ENCODE measurements at regions not wholly inside any gene's neighbourhood (a gene's known extent, or its start where the extent isn't known, plus 50 kb on each side); places are given as distances from the start of the nearest gene placed in this dataset.

DNA sequence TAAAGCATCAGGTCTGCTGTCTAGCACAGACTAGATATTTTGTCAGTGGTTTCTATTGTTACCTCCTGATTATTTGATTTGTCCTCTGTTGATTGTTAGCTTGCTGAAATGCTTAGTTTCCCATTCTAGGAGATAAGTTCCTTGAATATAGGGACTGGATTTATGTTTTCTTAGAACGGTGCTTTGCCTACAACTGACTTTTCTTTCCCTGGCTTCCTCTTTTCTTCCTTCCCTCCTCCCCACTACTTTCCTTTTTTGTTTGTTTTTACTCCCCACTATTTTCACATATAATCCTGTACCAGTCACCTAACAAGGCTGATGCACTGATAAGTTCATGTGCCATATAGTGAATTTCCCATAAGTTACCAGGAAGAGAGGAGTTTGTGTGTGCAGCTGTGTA is 58.5 kb upstream of the METAP2 start:
- H3K4me1 Mint-ChIP-seq, result 0 out of 2 replicates have a peak, but pooled peaks cover 3% of the 10 kb centered on the region
- no peak overlapping the region for H3K4me3 Mint-ChIP-seq
- no peak overlapping the region for H3K27ac Mint-ChIP-seq
- POLR2A ChIA-PET, result interaction anchor here (0.6 kb wide), 1 partner anchor 9 kb away, joined by 4 read pairs; no protein-coding TSS in a partner anchor
- H3K9me3 Mint-ChIP-seq, result 0 out of 2 replicates have a peak, but pooled peaks cover 4% of the 10 kb centered on the region
- CTCF ChIA-PET, result no interaction called here
- H3K36me3 Mint-ChIP-seq, result no peaks in the 10 kb centered on the region
- DNase-seq (ENCODE audit: low spot score) (no peak), ATAC-seq (no peak)
- TF ChIP-seq KAT7 (CRISPR knock-in tag; IDR thresholded peaks at IDR 0.05; ENCODE audit: borderline replicate concordance), result no peak
- TF ChIP-seq PRRX2 (CRISPR knock-in tag; IDR thresholded peaks at IDR 0.05), result no peak
- no peaks in the 10 kb centered on the region for H3K27me3 Mint-ChIP-seq (ENCODE audit: low read depth)

DNA sequence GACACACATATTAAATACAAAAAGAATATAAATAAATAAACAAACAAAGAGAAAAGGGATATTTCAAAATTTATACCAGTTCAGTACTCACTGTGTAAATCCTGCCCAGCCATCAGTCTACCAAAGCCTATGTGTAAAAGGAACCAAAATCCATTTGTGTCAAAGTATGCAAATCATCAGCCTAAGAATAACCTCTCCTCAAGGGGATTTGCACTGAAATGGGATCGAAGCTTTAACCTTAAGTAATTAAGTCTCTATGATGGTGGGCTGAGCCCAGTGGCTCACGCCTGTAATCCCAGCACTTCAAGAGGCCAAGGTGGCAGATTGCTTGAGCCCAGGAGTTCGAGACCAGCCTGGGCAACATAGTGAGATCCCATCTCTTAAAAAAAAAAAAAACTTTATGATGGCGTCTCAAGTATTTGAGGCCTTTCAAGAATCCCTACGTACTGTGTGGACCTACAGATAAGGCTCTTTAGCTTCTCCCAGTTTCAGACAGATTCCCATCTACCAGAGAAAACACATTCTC is 57.8 kb upstream of the METAP2 start:
- 0 out of 2 replicates have a peak, but pooled peaks cover 3% of the 10 kb centered on the region for H3K4me1 Mint-ChIP-seq
- H3K4me3 Mint-ChIP-seq, result no peak overlapping the region
- ChIA-PET CTCF (no interaction called here), POLR2A (no interaction called here)
- ATAC-seq (no peak), DNase-seq (ENCODE audit: low spot score) (no peak)
- H3K36me3 Mint-ChIP-seq, result no peaks in the 10 kb centered on the region
- no peaks in the 10 kb centered on the region for H3K27me3 Mint-ChIP-seq (ENCODE audit: low read depth)
- 0 out of 2 replicates have a peak, but pooled peaks cover 4% of the 10 kb centered on the region for H3K9me3 Mint-ChIP-seq
- no peak overlapping the region for H3K27ac Mint-ChIP-seq
- TF ChIP-seq JAZF1 (CRISPR knock-in tag; IDR thresholded peaks at IDR 0.05) (no peak), ZNF219 (CRISPR knock-in tag; IDR thresholded peaks at IDR 0.05; ENCODE audit: borderline replicate concordance) (no peak), NR1H2 (CRISPR knock-in tag; IDR thresholded peaks at IDR 0.05) (no peak), ZNF138 (CRISPR knock-in tag; conservative IDR thresholded peaks at IDR 0.05) (no peak), ZBTB21 (CRISPR knock-in tag; IDR thresholded peaks at IDR 0.05; ENCODE audit: borderline replicate concordance) (no peak), AR (CRISPR knock-in tag; IDR thresholded peaks at IDR 0.05) (no peak), ZNF532 (CRISPR knock-in tag; IDR thresholded peaks at IDR 0.05; ENCODE audit: borderline replicate concordance) (no peak), MYBL2 (CRISPR knock-in tag; IDR thresholded peaks at IDR 0.05) (no peak)
- TF ChIP-seq, protein P1, sequence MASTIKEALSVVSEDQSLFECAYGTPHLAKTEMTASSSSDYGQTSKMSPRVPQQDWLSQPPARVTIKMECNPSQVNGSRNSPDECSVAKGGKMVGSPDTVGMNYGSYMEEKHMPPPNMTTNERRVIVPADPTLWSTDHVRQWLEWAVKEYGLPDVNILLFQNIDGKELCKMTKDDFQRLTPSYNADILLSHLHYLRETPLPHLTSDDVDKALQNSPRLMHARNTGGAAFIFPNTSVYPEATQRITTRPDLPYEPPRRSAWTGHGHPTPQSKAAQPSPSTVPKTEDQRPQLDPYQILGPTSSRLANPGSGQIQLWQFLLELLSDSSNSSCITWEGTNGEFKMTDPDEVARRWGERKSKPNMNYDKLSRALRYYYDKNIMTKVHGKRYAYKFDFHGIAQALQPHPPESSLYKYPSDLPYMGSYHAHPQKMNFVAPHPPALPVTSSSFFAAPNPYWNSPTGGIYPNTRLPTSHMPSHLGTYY (CRISPR knock-in tag; IDR thresholded peaks at IDR 0.05), result no peak

DNA sequence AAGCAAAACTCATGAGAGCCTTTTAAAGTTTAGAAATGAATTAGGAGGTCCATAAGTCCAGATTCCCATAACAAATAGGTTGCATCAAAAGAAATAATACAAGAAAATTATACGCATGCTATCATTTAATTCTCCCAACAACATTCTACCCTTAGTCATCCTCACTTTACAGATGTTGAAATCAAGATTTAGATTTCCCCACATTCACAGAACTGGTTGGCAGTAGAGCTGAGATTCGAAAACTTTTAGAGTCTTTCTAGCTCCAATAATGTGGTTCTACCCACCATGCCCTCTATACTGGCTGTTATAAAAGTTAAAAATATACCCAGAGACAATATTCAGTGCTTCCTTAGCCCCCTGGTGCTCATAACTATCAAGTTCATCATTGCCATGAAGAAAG is 56.6 kb upstream of the METAP2 start:
- H3K36me3 Mint-ChIP-seq, result no peaks in the 10 kb centered on the region
- no peaks in the 10 kb centered on the region for H3K27me3 Mint-ChIP-seq (ENCODE audit: low read depth)
- DNase-seq (ENCODE audit: low spot score) (no peak), ATAC-seq (no peak)
- no peak overlapping the region for H3K27ac Mint-ChIP-seq
- ChIA-PET POLR2A (no interaction called here), CTCF (no interaction called here)
- H3K4me3 Mint-ChIP-seq, result no peak overlapping the region
- no peaks in the 10 kb centered on the region for H3K4me1 Mint-ChIP-seq
- 0 out of 2 replicates have a peak, but pooled peaks cover 4% of the 10 kb centered on the region for H3K9me3 Mint-ChIP-seq
- TF ChIP-seq ZNF423 (CRISPR knock-in tag; IDR thresholded peaks at IDR 0.05), result no peak
- TF ChIP-seq PREB (CRISPR knock-in tag; IDR thresholded peaks at IDR 0.05; ENCODE audit: borderline replicate concordance), result no peak
- TF ChIP-seq, protein P2, sequence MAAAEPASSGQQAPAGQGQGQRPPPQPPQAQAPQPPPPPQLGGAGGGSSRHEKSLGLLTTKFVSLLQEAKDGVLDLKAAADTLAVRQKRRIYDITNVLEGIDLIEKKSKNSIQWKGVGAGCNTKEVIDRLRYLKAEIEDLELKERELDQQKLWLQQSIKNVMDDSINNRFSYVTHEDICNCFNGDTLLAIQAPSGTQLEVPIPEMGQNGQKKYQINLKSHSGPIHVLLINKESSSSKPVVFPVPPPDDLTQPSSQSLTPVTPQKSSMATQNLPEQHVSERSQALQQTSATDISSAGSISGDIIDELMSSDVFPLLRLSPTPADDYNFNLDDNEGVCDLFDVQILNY (CRISPR knock-in tag; IDR thresholded peaks at IDR 0.05), result no peak
- TF ChIP-seq ZNF138 (CRISPR knock-in tag; conservative IDR thresholded peaks at IDR 0.05), result no peak
- no peak for TF ChIP-seq CREM (CRISPR knock-in tag; IDR thresholded peaks at IDR 0.05)
- TF ChIP-seq PRRX2 (CRISPR knock-in tag; IDR thresholded peaks at IDR 0.05), result no peak
- TF ChIP-seq, protein P3, sequence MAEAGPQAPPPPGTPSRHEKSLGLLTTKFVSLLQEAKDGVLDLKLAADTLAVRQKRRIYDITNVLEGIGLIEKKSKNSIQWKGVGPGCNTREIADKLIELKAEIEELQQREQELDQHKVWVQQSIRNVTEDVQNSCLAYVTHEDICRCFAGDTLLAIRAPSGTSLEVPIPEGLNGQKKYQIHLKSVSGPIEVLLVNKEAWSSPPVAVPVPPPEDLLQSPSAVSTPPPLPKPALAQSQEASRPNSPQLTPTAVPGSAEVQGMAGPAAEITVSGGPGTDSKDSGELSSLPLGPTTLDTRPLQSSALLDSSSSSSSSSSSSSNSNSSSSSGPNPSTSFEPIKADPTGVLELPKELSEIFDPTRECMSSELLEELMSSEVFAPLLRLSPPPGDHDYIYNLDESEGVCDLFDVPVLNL (CRISPR knock-in tag; IDR thresholded peaks at IDR 0.05; ENCODE audit: borderline replicate concordance, low read depth), result no peak
- no peak for TF ChIP-seq STAT6 (CRISPR knock-in tag; conservative IDR thresholded peaks at IDR 0.05; ENCODE audit: low read depth)

Measured in WTC11 (cell line).